ENCODE measurements at regions not wholly inside any gene's neighbourhood (a gene's known extent, or its start where the extent isn't known, plus 50 kb on each side); places are given as distances from the start of the nearest gene placed in this dataset.
"Not testable (repeated sequence)": the region's sequence is repeated elsewhere in the genome, so short reads cannot be mapped to it uniquely, and the experiment has no call there.

DNA sequence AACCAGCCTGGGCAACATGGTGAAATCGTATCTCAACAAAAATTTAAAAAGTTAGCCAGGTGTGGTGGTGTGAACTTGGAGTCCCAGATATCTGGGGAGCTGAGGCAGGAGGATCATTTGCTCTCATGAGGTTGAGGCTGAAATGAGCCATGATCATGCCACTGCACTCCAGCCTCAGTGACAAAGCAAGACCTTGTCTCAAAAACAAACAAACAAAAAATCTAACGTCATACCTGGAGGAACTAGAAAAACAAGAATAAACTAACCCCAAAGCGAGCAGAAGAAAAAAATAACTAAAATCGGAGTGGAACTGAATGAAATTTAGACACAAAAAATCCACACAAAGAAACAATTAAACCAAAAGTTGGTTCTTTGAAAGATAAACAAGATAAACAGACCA, 1885.1 kb downstream of the OLFM4 start:
- DNase-seq, result no peak

DNA sequence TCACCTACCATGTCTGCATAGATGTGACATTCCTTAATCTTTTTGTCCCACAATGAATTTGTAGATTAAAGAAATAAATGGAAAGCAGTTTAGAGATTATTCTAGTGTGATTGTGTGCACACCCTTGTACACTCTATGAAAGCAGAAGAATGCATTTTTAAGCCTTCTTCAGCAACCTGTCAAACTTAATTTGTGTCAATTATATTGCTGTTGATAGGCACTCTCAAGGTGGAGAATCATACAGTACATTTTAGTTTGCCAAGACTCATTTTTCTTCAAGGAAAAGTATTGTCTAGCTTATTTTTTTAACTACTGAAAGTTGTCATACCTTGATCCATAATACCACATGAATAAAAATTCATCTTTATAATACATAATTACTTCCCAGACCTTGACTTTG, 1898.9 kb downstream of the OLFM4 start:
- peak; percentile 65 for DNase-seq

DNA sequence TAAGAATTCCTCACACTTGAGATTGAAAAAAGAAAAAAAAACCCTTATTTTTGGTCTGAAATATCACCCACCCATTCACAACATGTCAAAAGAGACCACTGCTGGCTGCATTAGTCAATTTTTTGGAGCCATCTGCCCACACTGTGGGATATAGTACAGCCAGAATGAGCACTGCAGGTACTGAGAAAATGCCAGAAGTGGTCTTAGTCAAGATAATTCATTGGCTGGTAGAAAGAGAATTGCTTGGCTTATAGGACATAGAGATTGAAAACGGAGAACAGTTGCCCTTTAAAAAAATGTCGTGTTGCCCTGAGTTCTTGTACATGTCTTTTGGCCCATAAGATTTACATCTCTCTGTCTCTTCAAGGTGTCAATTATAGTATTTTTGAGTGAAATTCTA, 1899.5 kb downstream of the OLFM4 start:
- DNase-seq, result no peak

DNA sequence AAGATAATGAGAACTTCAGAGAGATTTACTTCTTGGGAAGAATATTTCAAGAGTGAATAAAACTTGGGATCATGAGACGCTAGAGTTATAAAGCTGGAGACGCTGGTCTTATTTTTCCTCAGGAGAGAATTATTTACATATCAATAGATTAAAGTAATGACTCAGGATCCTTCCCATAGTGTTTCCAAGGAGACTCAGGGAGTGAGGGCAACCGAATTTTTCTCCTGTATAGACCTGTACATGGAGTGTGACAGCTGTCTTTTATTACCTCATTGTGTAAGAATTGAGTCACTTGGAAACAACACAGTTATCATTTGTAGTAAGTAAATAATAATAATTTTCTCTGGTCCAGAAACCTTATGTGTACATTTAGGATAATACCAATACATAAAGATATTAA, 1905.5 kb downstream of the OLFM4 start:
- DNase-seq, result no peak

GRCh38 chr13:54945973-54946372, 1917.4 kb downstream of the OLFM4 start:
- peak; percentile 34 for DNase-seq

- no peak for DNase-seq
Measured at GRCh38 chr13:54949735-54950134, 1921.1 kb downstream of the OLFM4 start.

DNA sequence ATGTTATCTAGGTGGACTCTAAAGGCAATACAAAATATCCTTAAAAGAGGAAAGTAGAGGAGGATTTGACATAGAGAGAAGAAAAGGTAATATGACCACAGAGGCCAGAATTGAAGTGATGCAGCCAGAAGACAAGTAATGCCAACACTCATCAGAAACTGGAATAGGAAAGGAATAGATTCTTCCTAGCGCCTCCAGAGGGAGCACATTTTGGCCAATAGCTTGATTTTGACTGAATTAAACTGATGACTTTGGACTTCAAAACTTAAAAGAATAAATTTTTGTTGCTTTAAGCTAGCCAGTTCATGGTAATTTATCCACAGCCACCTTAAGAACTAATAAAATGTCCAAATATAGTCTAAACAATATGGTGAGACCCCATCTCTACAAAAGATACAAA, 1921.9 kb downstream of the OLFM4 start:
- no peak for DNase-seq

DNA sequence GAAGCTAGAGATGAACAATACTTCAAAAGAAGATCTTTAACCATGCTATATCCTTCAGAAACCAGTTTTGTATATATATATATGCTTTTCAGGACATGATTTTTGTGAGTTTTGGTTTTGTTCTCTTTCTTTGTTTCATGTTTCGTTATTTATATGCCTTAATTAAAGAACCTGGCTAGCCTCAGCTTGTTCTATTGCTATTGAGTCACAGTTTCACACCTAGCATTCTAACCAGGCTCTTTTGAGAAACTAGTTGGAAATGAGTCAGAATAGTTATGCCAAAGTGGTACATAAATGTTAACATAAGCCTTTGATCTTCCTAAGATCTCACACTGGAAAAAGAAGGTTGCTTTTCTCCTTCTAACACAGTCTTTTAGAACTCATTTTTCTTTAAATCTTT, 1925.2 kb downstream of the OLFM4 start:
- no peak for DNase-seq

- no peak for DNase-seq
Measured at GRCh38 chr13:54958781-54959180, 1930.2 kb downstream of the OLFM4 start.

DNA sequence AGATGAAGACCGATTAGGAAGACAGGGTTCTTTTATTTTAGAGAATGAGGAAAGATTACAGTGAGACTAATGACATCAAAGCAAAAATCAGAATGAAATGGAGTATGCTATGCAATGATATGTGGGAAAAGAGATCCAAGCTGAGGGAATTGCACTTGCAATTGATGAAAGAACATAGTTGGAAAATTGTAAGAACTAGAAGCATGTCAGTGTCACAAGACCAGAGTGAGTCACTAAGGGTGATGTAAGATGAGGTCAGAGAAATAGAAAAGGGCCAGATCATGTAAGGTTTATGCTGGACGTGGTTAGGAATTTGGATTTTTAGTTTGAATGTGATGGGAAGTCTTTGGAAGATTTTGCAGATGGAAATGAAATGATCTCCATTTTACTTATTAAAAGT, 1937.3 kb downstream of the OLFM4 start:
- no peak for DNase-seq

DNA sequence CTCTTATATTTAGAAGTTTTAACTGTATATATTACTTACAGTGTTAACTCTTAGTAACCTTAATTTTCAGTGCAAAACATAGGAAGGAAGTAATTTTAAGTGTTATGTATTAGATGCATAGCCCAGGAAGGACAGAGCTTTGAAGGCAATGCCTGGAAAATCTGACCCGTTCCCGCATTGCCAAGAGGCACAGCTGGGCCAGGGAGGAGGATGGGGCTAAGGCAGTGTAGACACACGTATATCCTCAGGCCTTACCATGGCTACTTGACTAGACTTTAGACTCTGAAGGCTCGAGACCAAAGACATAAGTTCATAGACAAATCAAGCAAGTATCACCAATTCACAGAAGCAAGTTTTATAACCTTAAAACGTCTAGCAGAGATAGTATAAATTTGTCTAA, 1944.2 kb downstream of the OLFM4 start:
- DNase-seq, result no peak

GRCh38 chr13:54975676-54976075, 1947.1 kb downstream of the OLFM4 start:
- DNase-seq, result no peak

- peak; percentile 4 for DNase-seq
Measured at GRCh38 chr13:54980651-54981050, 1952.0 kb downstream of the OLFM4 start.

DNA sequence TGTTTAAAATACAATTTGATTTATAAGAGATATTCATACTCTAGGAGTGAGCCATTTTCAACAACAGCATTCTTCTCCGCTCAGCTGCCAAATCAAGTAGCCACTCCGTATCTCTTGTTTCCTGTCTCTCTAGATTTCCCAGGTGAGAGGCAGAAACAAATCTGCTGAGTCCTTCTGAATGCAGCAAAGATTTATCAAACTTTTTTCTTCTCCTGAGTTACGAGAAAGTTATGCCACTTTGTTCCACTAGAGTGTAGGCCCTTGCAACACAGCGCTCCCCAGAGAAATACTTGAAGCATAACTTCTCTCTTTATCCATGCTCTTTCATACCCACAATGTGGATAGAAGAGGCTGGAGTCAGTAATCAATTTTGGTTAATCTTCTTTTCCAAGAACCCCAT, 1960.8 kb downstream of the OLFM4 start:
- DNase-seq, result no peak

DNA sequence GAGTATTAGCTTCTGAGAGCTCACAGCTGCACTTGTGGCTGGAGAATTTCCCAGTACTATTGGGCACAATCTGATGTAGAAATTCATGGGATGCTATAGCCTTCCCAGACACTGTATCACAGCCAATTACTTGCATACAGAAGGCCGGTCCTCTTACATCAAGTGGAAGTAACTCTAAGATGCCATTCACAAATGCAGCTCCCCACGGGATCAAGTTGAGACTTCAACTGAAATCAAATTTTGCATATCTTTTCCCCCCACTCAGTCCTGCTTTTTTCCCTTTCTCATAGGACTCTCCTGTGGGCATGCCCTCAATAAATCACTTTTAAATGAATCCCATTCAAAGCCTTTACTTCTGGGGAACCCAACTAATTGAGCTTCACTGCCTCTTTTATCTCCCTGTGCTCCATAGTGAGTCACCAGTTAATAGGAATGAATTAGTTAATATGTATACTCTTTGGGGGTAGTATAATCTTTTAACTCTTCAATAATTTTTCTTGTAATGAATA, 1970.8 kb downstream of the OLFM4 start:
- DNase-seq, result no peak

GRCh38 chr13:55000043-55000442, 1971.4 kb downstream of the OLFM4 start:
- DNase-seq, result no peak

GRCh38 chr13:55000844-55001243, 1972.2 kb downstream of the OLFM4 start:
- no peak for DNase-seq

DNA sequence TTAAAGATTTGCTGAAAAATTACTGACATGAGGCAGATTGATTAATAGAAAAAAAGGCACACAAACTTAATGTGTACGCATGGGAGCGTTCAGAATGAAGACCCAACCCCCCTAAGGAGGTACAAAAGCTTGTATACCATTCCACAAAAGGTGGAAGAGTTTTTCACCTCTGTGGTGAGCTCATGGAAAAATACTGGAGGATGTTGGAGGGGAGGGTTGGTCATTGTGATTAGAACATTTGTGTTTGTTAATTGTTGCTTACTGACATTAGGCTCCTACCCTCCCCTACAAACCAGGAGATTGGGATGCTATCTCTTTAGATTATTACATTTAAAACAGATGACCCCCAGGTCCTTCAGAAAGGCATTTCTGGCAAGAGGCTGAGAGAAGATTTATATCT, 1973.3 kb downstream of the OLFM4 start:
- no peak for DNase-seq

DNA sequence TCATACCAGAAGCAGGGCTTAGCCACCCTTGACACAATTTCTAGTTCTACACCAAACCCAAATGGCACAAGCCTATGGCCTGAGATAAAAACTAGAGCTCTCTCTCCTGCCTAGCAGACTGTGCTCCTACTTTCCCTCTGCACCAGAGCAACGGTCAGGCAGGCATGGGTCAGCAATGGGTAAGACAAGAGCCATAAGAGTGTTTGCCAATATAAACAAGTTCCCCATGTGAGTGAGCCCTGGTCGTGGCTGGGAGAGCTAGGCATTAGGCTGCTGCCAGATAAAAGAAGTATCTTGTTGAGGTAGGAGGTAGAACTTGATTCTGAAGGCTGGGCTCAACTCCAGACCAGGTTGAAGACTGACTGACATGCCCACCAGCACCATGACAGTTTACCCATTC, 1979.1 kb downstream of the OLFM4 start:
- no peak for DNase-seq

GRCh38 chr13:55013051-55013450, 1984.4 kb downstream of the OLFM4 start:
- DNase-seq, result no peak

DNA sequence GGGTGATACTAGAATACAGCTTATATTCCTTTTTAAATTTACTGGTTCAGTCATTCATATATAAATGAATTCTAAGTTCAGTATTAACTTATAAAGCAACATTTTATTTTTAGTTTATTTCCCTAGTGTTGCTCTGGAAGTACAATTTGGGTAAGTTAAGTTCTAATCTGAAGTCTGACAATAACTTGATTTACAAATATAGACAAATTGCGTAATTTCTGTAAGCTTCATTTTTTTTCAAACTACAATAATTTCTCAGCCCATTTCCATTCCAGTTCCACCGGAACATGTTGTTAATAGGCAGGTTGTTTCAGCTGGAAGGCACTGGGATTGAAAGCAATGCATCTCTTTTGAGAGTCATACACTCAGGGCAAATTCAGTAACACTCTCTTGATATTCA, 2000.7 kb downstream of the OLFM4 start:
- DNase-seq, result no peak

- no peak for DNase-seq
Measured at GRCh38 chr13:55038230-55038629, 2009.6 kb downstream of the OLFM4 start.

DNA sequence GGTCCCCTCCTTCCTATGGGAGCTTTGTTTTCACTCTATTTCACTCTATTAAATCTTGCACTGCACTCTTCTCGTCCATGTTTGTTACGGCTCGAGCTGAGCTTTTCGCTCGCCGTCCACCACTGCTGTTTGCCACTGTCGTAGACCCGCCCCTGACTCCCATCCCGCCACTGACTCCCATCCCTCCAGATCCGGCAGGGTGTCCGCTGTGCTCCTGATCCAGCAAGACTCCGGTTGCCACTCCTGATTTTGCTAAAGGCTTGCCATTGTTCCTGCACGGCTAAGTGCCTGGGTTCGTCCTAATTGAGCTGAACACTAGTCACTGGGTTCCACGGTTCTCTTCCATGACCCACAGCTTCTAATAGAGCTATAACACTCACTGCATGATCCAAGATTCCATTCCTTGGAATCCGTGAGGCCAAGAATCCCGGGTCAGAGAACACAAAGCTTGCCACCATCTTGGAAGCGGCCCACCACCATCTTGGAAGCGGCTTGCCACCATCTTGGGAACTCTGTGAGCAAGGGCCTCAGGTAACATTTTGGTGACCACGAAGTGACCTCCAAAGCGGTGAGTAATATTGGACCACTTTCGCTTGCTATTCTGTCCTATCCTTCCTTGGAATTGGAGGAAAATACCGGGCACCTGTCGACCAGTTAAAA, 2025.4 kb downstream of the OLFM4 start:
- not testable (repeated sequence) for DNase-seq

DNA sequence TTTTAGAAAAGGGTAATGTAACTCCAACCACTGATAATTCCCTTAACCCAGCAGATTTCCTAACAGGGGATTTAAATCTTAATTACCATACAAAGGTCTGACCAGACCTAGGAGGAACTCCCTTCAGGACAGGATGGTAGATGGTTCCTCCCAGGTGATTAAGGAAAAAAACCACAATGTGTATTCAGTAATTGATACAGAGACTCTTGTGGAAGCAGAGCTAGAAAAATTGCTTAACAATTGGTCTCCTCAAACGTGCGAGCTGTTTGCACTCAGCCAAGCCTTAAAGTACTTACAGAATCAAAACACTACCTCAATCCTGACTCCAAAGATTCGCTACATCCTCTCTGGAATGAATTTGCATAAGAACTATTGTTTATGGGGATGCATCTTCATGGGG, 2027.1 kb downstream of the OLFM4 start:
- not testable (repeated sequence) for DNase-seq

DNA sequence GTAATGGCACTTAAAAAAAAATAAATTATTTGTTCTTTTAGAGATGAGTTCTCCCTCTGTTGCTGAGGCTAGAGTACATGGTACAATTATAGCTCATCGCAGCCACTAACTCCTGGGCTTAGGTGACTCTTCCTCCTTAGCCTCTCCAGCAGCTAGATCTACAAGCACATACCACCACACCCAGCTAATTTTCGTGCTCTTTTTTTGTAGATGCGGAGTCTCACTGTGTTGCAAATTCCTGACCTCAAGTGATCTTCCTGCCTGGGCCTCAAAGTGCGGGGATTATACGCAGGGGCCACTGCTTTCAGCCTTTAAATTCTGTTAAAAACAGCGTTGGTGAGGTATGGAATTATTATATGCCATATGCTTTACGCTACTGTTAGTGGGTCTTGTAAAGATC, 2034.0 kb downstream of the OLFM4 start:
- DNase-seq, result no peak
